H1 (cell line): ENCODE measurements at regions not wholly inside any gene's neighbourhood (a gene's known extent, or its start where the extent isn't known, plus 50 kb on each side); places are given as distances from the start of the nearest gene placed in this dataset.

ENCODE experiments used
- BACH1 ChIP-seq: IDR thresholded peaks from 2 replicates; pipeline ENCODE4 v1.6.1; 2012; ENCODE audit warnings: low read length, improper control_type of control experiment
- CTCF ChIP-seq, 3 experiments: IDR thresholded peaks; 1 replicate in 2 of 3; 2 replicates in 1 of 3; pipeline versions ENCODE4 v1.5.1 to v1.6.1; 2011; ENCODE audit warnings: low read length in 3 of 3, mild to moderate bottlenecking in 3 of 3, inconsistent platforms in 2 of 3, low read depth in 1 of 3, moderate library complexity in 1 of 3; ENCODE audit not compliant: insufficient read depth in 1 of 3; ENCODE audit errors: control extremely low read depth in 1 of 3
- FOSL1 ChIP-seq: IDR thresholded peaks from 2 replicates; pipeline ENCODE4 v1.6.1; 2011; ENCODE audit warnings: mild to moderate bottlenecking, low read depth, low read length, moderate library complexity; ENCODE audit not compliant: insufficient read depth
- KDM5A ChIP-seq: fragments of 200-600 bp; IDR thresholded peaks from 2 replicates; pipeline ENCODE4 v1.7.1; 2012; ENCODE audit warnings: mild to moderate bottlenecking, low read length, inconsistent platforms, mixed read lengths
- RFX5 ChIP-seq: IDR thresholded peaks from 2 replicates; pipeline ENCODE4 v1.6.1; 2011; ENCODE audit warnings: low read depth, low read length, improper control_type of control experiment, borderline replicate concordance

- no peak for TF ChIP-seq CTCF (IDR thresholded peaks at IDR 0.05; ENCODE audit: control extremely low read depth in 1 of 3, insufficient read depth in 1 of 3, low read depth in 1 of 3, low read length in 3 of 3)
- no peak for TF ChIP-seq BACH1
- TF ChIP-seq FOSL1 = no peak
- TF ChIP-seq RFX5 = no peak
- TF ChIP-seq KDM5A = no peak
Measured at GRCh38 chr13:58706421-58706820, 1074.9 kb downstream of the PCDH17 start.
